ENCODE measurements at regions not wholly inside any gene's neighbourhood (a gene's known extent, or its start where the extent isn't known, plus 50 kb on each side); places are given as distances from the start of the nearest gene placed in this dataset.

DNA sequence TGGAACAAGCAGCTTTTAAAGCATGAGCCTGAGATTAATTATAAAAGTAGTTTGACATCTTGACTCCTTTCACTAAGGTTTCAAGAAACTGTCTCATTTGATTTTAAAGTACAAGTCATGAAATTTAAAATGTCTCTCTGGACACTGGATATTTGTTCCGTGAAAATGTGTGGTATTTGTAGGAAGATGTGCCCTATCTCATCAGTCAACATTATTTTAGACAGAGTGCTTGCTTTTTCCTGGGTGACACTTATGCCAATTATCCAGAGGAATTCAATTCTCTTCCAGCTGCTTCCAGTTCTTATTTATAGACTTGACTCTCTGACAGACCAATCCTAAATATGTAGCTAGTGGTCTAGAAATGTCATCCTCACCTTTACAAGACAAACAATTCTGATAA lies 300.4 kb downstream of the PLA2G4A start:
- no peaks in the 10 kb centered on the region for H4K20me1 ChIP-seq (ENCODE audit: insufficient read depth)
- BruUV-seq (replicated peaks), result no TSS peak
- DNase-seq, result no peak
- no peaks in the 10 kb centered on the region for H3K9me2 ChIP-seq (ENCODE audit: insufficient read depth)
- no peak overlapping the region for H3K27ac ChIP-seq
- no peaks in the 10 kb centered on the region for H3K9me3 ChIP-seq (ENCODE audit: insufficient read depth, low read depth)
- no peak overlapping the region for H3K4me2 ChIP-seq
- no peaks in the 10 kb centered on the region for H3F3A ChIP-seq (ENCODE audit: insufficient read depth, low read depth)
- H2AFZ ChIP-seq, result no peak overlapping the region
- no peaks in the 10 kb centered on the region for H3K27me3 ChIP-seq (ENCODE audit: insufficient read depth, low read depth)
- H3K36me3 ChIP-seq (ENCODE audit: low read depth), result no peaks in the 10 kb centered on the region
- intact Hi-C loops (cut with micrococcal nuclease; ENCODE audit: unreplicated experiment), result no loop called here
- no peaks in the 10 kb centered on the region for H3K4me1 ChIP-seq (replicated peaks; ENCODE audit: insufficient read depth)
- POLR2A ChIA-PET (ENCODE audit: unreplicated experiment), result no interaction called here
- CTCF ChIA-PET, result no interaction called here
- no peak for TF ChIP-seq CTCF (conservative IDR thresholded peaks at IDR 0.05)
- no peak for TF ChIP-seq EZH2 (IDR thresholded peaks at IDR 0.05; ENCODE audit: low read depth)
- H3K79me2 ChIP-seq (ENCODE audit: low read depth), result no peaks in the 10 kb centered on the region
- H3K4me3 ChIP-seq, result no peak overlapping the region

- no peaks in the 10 kb centered on the region for H3K79me2 ChIP-seq (ENCODE audit: low read depth)
- no peaks in the 10 kb centered on the region for H3K9me3 ChIP-seq (ENCODE audit: insufficient read depth, low read depth)
- no peaks in the 10 kb centered on the region for H3K36me3 ChIP-seq (ENCODE audit: low read depth)
- no peak overlapping the region for H2AFZ ChIP-seq
- POLR2A ChIA-PET (ENCODE audit: unreplicated experiment), result no interaction called here
- no TSS peak for BruUV-seq (replicated peaks)
- H3K4me2 ChIP-seq, result no peak overlapping the region
- CTCF ChIA-PET, result no interaction called here
- TF ChIP-seq EZH2 (IDR thresholded peaks at IDR 0.05; ENCODE audit: low read depth), result no peak
- intact Hi-C loops (cut with micrococcal nuclease; ENCODE audit: unreplicated experiment), result no loop called here
- H3K27ac ChIP-seq, result no peak overlapping the region
- H3K4me3 ChIP-seq, result no peak overlapping the region
- no peaks in the 10 kb centered on the region; the same call in 1 of the 2 replicates for H4K20me1 ChIP-seq (ENCODE audit: insufficient read depth)
- no peaks in the 10 kb centered on the region for H3K27me3 ChIP-seq (ENCODE audit: insufficient read depth, low read depth)
- no peaks in the 10 kb centered on the region for H3F3A ChIP-seq (ENCODE audit: insufficient read depth, low read depth)
- no peak for DNase-seq
- no peaks in the 10 kb centered on the region for H3K4me1 ChIP-seq (replicated peaks; ENCODE audit: insufficient read depth)
- H3K9me2 ChIP-seq (ENCODE audit: insufficient read depth), result no peaks in the 10 kb centered on the region
Observed at GRCh38 chr1:187143783-187144182, 315.0 kb downstream of the PLA2G4A start.

GRCh38 chr1:187146388-187146787 lies 317.6 kb downstream of the PLA2G4A start:
- Histone ChIP-seq H3F3A (ENCODE audit: insufficient read depth, low read depth) (no peaks in the 10 kb centered on the region), H3K27me3 (ENCODE audit: insufficient read depth, low read depth) (no peaks in the 10 kb centered on the region), H3K4me3 (no peak overlapping the region), H3K4me2 (no peak overlapping the region), H3K9me3 (ENCODE audit: insufficient read depth, low read depth) (no peaks in the 10 kb centered on the region), H2AFZ (no peak overlapping the region), H3K79me2 (ENCODE audit: low read depth) (no peaks in the 10 kb centered on the region), H3K27ac (no peak overlapping the region), H3K36me3 (ENCODE audit: low read depth) (no peaks in the 10 kb centered on the region), H3K9me2 (ENCODE audit: insufficient read depth) (no peaks in the 10 kb centered on the region), H3K4me1 (replicated peaks; ENCODE audit: insufficient read depth) (no peaks in the 10 kb centered on the region), H4K20me1 (ENCODE audit: insufficient read depth) (no peaks in the 10 kb centered on the region; the same call in 1 of the 2 replicates)
- TF ChIP-seq EZH2 (IDR thresholded peaks at IDR 0.05; ENCODE audit: low read depth) (no peak), CTCF (conservative IDR thresholded peaks at IDR 0.05) (no peak)
- no TSS peak for BruUV-seq (replicated peaks)
- intact Hi-C loops (cut with micrococcal nuclease; ENCODE audit: unreplicated experiment), result no loop called here
- ChIA-PET POLR2A (ENCODE audit: unreplicated experiment) (no interaction called here), CTCF (interaction anchor here (0.6 kb wide), 1 partner anchor 433 kb away, joined by 3 read pairs; no protein-coding TSS in a partner anchor)
- DNase-seq, result no peak

GRCh38 chr1:187151555-187151954 lies 322.8 kb downstream of the PLA2G4A start:
- H4K20me1 ChIP-seq (ENCODE audit: insufficient read depth), result no peaks in the 10 kb centered on the region
- H3F3A ChIP-seq (ENCODE audit: insufficient read depth, low read depth), result no peaks in the 10 kb centered on the region
- no peak overlapping the region for H3K4me2 ChIP-seq
- POLR2A ChIA-PET (ENCODE audit: unreplicated experiment), result no interaction called here
- no peak for DNase-seq
- no peaks in the 10 kb centered on the region for H3K9me2 ChIP-seq (ENCODE audit: insufficient read depth)
- no peaks in the 10 kb centered on the region for H3K36me3 ChIP-seq (ENCODE audit: low read depth)
- no peak overlapping the region for H3K4me3 ChIP-seq
- no peaks in the 10 kb centered on the region for H3K27me3 ChIP-seq (ENCODE audit: insufficient read depth, low read depth)
- CTCF ChIA-PET, result no interaction called here
- no peaks in the 10 kb centered on the region for H3K9me3 ChIP-seq (ENCODE audit: insufficient read depth, low read depth)
- intact Hi-C loops (cut with micrococcal nuclease; ENCODE audit: unreplicated experiment), result no loop called here
- H3K27ac ChIP-seq, result no peak overlapping the region
- H2AFZ ChIP-seq, result no peak overlapping the region
- no peaks in the 10 kb centered on the region for H3K79me2 ChIP-seq (ENCODE audit: low read depth)
- BruUV-seq (replicated peaks), result no TSS peak
- H3K4me1 ChIP-seq (replicated peaks; ENCODE audit: insufficient read depth), result no peaks in the 10 kb centered on the region
- TF ChIP-seq CTCF (conservative IDR thresholded peaks at IDR 0.05) (no peak), EZH2 (IDR thresholded peaks at IDR 0.05; ENCODE audit: low read depth) (no peak)

All from PC-9 (cell line).